GM12892 (cell line): ENCODE measurements at regions not wholly inside any gene's neighbourhood (a gene's known extent, or its start where the extent isn't known, plus 50 kb on each side); places are given as distances from the start of the nearest gene placed in this dataset.

ENCODE experiments used
- POLR2A ChIP-seq: IDR thresholded peaks from 2 replicates; pipeline ENCODE4 v1.6.1; 2011; ENCODE audit warnings: low read depth, low read length, control low read depth
- POLR2AphosphoS5 ChIP-seq: IDR thresholded peaks from 2 replicates; pipeline ENCODE4 v1.6.1; 2011; ENCODE audit warnings: low read depth, low read length, control low read depth
- TAF1 ChIP-seq: IDR thresholded peaks from 2 replicates; pipeline ENCODE4 v1.6.1; 2011; ENCODE audit warnings: low read depth, mild to moderate bottlenecking, control low read depth, low read length, borderline replicate concordance

GRCh38 chr9:27750566-27750965, 177.3 kb upstream of the C9orf72 start:
- TF ChIP-seq POLR2A (no peak), POLR2AphosphoS5 (no peak), TAF1 (no peak)
